GM12873 (cell line): ENCODE measurements at regions not wholly inside any gene's neighbourhood (a gene's known extent, or its start where the extent isn't known, plus 50 kb on each side); places are given as distances from the start of the nearest gene placed in this dataset.

Experiments used
- CTCF ChIP-seq: IDR thresholded peaks from 2 replicates; pipeline ENCODE4 v1.5.1; 2012; ENCODE audit warnings: low read depth, mild to moderate bottlenecking, moderate library complexity, low read length, control low read depth; ENCODE audit not compliant: insufficient read depth; ENCODE audit errors: missing control alignments

DNA sequence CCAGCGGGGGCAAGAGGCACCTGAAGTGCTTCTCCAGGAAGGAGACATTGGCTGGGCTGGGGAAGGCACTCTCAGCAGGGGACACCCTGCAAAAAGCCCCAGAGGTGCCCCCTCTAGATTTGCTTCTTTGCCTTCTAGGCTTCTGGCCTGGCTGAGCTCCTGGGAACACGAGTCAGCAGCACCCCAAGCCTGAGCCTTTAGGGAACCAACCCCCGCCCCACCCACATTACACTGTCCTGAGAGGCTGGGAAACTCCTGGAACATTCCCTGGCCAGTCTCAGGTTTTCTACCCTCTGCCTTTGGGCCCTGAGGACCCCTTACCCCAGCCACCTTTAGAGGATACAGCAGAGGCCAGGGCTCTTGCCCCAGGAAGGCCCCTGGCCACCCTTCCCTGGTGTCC is 108.4 kb upstream of the LINGO1 start:
- TF ChIP-seq CTCF = no peak

GRCh38 chr15:77739591-77740378 is 107.1 kb upstream of the LINGO1 start:
- TF ChIP-seq CTCF = no peak

DNA sequence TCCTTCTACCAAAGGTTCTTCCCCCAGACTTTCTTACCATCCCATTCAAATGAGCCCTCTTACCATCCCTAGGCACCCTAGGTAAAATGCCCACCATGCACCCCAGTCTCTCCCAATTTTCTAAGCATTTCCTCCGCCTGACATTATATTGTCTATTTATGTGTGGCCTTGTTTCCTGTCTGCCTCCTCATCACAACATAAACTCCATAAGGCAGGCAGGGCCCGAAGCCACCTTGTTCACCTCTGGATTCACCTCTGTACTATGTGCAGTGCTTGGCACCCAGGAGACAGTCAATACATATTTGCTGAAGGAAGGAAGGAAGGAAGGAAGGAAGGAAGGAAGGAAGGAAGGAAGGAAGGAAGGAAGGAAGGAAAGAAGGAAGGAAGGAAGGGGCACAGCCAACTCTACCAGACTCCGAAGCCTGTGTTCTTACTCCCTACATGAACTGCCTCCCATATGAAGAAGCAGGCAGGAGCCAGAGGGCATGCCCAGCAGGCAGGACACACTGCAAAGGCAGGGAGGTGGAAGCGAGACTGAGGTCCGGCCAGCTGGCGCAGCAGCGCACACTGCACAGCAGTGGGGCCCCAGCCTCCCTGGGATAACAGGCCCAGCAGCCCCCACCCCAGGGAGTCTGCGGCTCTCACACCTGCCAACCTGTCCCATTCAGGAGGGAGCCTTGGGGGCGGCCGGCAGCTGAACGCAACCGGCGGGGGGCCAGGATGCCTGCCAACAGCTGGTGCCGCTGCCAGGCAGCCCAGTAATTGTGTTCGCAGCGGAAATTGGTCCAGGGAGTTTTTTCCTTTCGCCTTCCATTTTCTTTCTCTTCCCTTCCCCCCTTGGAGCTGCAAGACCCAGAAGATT is 106.0 kb upstream of the LINGO1 start:
- no peak for TF ChIP-seq CTCF

DNA sequence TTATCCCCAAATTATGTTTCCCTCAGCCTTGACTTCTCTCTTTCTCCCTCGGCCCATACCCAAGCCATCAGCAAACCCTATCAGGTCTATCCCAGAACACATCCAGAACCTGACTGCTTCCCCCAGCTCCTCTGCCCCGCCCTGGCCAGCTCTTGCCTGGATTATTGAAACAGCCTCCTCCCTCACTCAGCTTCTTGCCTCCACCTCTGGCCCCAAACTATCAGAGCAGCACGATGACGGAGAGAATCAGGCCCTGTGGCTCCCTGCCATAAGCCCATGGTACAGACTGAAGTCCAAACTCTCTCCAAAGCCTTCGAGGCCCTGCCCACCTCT is 105.3 kb upstream of the LINGO1 start:
- no peak for TF ChIP-seq CTCF

GRCh38 chr15:77737238-77738037 is 104.7 kb upstream of the LINGO1 start:
- no peak for TF ChIP-seq CTCF

DNA sequence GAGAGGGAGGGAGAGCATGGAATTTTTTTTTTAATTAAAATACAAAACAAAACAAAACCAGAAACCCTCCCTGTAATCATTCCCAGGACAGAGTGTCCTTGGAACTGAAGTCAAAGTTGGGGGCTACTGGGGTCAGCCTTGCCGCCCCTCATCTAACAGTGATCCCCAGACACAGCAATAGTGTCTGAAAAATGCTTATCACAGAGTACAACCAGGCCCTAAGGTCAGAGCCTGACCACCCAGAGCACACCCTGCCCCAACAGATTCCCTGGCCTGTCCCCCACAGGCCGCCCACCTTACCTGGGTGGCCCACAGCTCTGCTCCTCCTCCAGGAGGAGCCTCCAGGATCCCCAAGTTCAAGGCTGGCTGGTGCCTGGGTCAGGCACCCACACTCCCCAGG is 101.6 kb upstream of the LINGO1 start:
- no peak for TF ChIP-seq CTCF
